ENCODE measurements at regions not wholly inside any gene's neighbourhood (a gene's known extent, or its start where the extent isn't known, plus 50 kb on each side); places are given as distances from the start of the nearest gene placed in this dataset.

DNA sequence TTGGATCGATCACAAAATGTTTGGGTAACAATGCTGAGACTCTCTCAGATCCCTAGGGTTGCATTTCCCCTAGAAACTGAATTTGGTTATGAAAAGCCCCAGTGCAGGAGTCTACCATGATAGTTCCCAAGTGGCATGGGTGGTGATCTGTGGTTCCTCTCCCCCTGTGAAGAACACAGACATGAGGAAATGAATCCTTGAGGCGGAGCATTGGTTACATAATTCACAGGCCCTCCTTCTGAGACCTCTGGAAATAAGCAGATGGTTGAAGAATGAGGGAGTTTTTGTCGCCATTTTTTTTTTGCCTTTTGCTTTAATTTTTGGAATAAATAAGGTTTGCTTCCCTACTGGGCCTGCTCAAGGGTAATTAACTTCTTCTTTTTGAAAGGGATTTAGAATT, 597.0 kb upstream of the RBFOX1 start:
- no peak overlapping the region for H3K4me3 ChIP-seq (ENCODE audit: control insufficient read depth in 2 of 3, extremely low read depth in 1 of 3, insufficient read depth in 2 of 3, low read depth in 1 of 3, low read length in 3 of 3)
- H3K9me3 ChIP-seq (ENCODE audit: control insufficient read depth, low read depth, low read length), result peaks cover 2% of the 10 kb centered on the region
- no peaks in the 10 kb centered on the region for H3K9me1 ChIP-seq (ENCODE audit: control insufficient read depth, extremely low read depth, insufficient read depth, low read length)
- TF ChIP-seq CTCF (optimal IDR thresholded peaks at IDR 0.05 in 1 of 3, IDR thresholded peaks at IDR 0.05 in 1 of 3, conservative IDR thresholded peaks at IDR 0.05 in 1 of 3; ENCODE audit: extremely low read depth in 1 of 3, insufficient read depth in 2 of 3, low read length in 3 of 3) (no peak), EZH2 (IDR thresholded peaks at IDR 0.05; ENCODE audit: low read length) (no peak)
- no peak overlapping the region for H2AFZ ChIP-seq (ENCODE audit: control insufficient read depth, low read length)
- H3K4me1 ChIP-seq (ENCODE audit: control insufficient read depth, extremely low read depth, insufficient read depth, low read length), result no peaks in the 10 kb centered on the region
- no peak for DNase-seq (ENCODE audit: low read depth, low spot score)
- no peaks in the 10 kb centered on the region for H4K20me1 ChIP-seq (ENCODE audit: control insufficient read depth, extremely low read depth, insufficient read depth, low read length)
- no peaks in the 10 kb centered on the region for H3K79me2 ChIP-seq (ENCODE audit: control insufficient read depth, insufficient read depth, low read length)
- H3K4me2 ChIP-seq (ENCODE audit: control insufficient read depth, extremely low read depth, insufficient read depth, low read depth, low read length), result no peak overlapping the region
- H3K9ac ChIP-seq (ENCODE audit: control insufficient read depth, extremely low read depth, insufficient read depth, low read length), result no peak overlapping the region
- no peaks in the 10 kb centered on the region for H3K27me3 ChIP-seq (ENCODE audit: control insufficient read depth, extremely low read depth, insufficient read depth, low read length)
- dilution Hi-C loops (cut with MboI; ENCODE audit: extremely low pct_ligation_motif_present, low sequenced_read_pairs), result no loop called here
- H3K36me3 ChIP-seq (ENCODE audit: control insufficient read depth in 2 of 2, extremely low read depth in 1 of 2, insufficient read depth in 2 of 2, low read length in 2 of 2), result no peaks in the 10 kb centered on the region
- H3K27ac ChIP-seq (ENCODE audit: control insufficient read depth, insufficient read depth, low read length), result no peak overlapping the region
- no peak for FAIRE-seq

DNA sequence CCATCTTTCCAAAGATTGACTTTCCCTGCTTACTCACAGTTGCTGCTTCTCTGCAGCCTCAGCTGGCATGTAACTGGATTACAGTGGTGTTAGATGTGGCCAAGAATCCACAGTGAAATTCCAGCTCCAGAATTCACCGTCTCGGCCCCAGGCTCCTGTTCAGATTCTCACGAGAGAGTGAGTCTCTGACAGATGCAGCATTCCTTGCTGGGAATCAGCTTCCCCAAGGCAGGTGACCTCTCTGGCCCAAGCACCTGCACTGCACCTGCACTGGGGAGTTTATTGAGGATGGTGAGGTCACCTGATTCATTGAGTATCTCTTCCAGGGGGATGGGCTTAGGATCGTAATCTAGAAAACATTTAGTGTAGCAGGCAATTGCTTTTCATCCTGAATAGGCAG, 600.5 kb upstream of the RBFOX1 start:
- FAIRE-seq (no peak), DNase-seq (ENCODE audit: low read depth, low spot score) (no peak)
- H4K20me1 ChIP-seq (ENCODE audit: control insufficient read depth, extremely low read depth, insufficient read depth, low read length), result no peaks in the 10 kb centered on the region
- H3K9me3 ChIP-seq (ENCODE audit: control insufficient read depth, low read depth, low read length), result peaks cover 2% of the 10 kb centered on the region
- H3K36me3 ChIP-seq (ENCODE audit: control insufficient read depth in 2 of 2, extremely low read depth in 1 of 2, insufficient read depth in 2 of 2, low read length in 2 of 2), result no peaks in the 10 kb centered on the region
- H3K27me3 ChIP-seq (ENCODE audit: control insufficient read depth, extremely low read depth, insufficient read depth, low read length), result no peaks in the 10 kb centered on the region
- no peak overlapping the region for H3K9ac ChIP-seq (ENCODE audit: control insufficient read depth, extremely low read depth, insufficient read depth, low read length)
- dilution Hi-C loops (cut with MboI; ENCODE audit: extremely low pct_ligation_motif_present, low sequenced_read_pairs), result no loop called here
- H3K4me2 ChIP-seq (ENCODE audit: control insufficient read depth, extremely low read depth, insufficient read depth, low read depth, low read length), result no peak overlapping the region
- no peaks in the 10 kb centered on the region for H3K79me2 ChIP-seq (ENCODE audit: control insufficient read depth, insufficient read depth, low read length)
- H3K9me1 ChIP-seq (ENCODE audit: control insufficient read depth, extremely low read depth, insufficient read depth, low read length), result no peaks in the 10 kb centered on the region
- H3K27ac ChIP-seq (ENCODE audit: control insufficient read depth, insufficient read depth, low read length), result no peak overlapping the region
- H3K4me1 ChIP-seq (ENCODE audit: control insufficient read depth, extremely low read depth, insufficient read depth, low read length), result no peaks in the 10 kb centered on the region
- H3K4me3 ChIP-seq (ENCODE audit: control insufficient read depth in 2 of 3, extremely low read depth in 1 of 3, insufficient read depth in 2 of 3, low read depth in 1 of 3, low read length in 3 of 3), result no peak overlapping the region
- TF ChIP-seq CTCF (optimal IDR thresholded peaks at IDR 0.05 in 1 of 3, IDR thresholded peaks at IDR 0.05 in 1 of 3, conservative IDR thresholded peaks at IDR 0.05 in 1 of 3; ENCODE audit: extremely low read depth in 1 of 3, insufficient read depth in 2 of 3, low read length in 3 of 3) (no peak), EZH2 (IDR thresholded peaks at IDR 0.05; ENCODE audit: low read length) (no peak)
- H2AFZ ChIP-seq (ENCODE audit: control insufficient read depth, low read length), result no peak overlapping the region

All from keratinocyte (primary cell).